Glomerular endothelial cell (primary cell): ENCODE measurements at regions not wholly inside any gene's neighbourhood (a gene's known extent, or its start where the extent isn't known, plus 50 kb on each side); places are given as distances from the start of the nearest gene placed in this dataset.
A peak's percentile ranks its signal among the peaks of the same experiment; 100 is the strongest.
"Not testable (repeated sequence)": the region's sequence is repeated elsewhere in the genome, so short reads cannot be mapped to it uniquely, and the experiment has no call there.

Source experiments
- DNase-seq: peaks from one replicate; pipeline ENCODE4 v3.0.0-alpha.2; 2011; ENCODE audit warnings: low read depth, low spot score; ENCODE audit errors: extremely low read depth

- no peak for DNase-seq
Measured at GRCh38 chr7:4436936-4437335, 245.2 kb upstream of the FOXK1 start.

GRCh38 chr7:4437916-4438315 is 244.2 kb upstream of the FOXK1 start:
- no peak for DNase-seq

GRCh38 chr7:4438723-4439245 is 243.3 kb upstream of the FOXK1 start:
- DNase-seq, result no peak

- DNase-seq, result no peak
Measured at GRCh38 chr7:4439444-4439843, 242.7 kb upstream of the FOXK1 start.

GRCh38 chr7:4444106-4444505 is 238.0 kb upstream of the FOXK1 start:
- DNase-seq, result no peak

- DNase-seq, result no peak
Measured at GRCh38 chr7:4445777-4446176, 236.3 kb upstream of the FOXK1 start.

GRCh38 chr7:4449263-4449662 is 232.8 kb upstream of the FOXK1 start:
- no peak for DNase-seq

- DNase-seq, result no peak
Measured at GRCh38 chr7:4450483-4450882, 231.6 kb upstream of the FOXK1 start.

GRCh38 chr7:4460597-4460996 is 221.5 kb upstream of the FOXK1 start:
- DNase-seq, result no peak

- no peak for DNase-seq
Measured at GRCh38 chr7:4461531-4461930, 220.6 kb upstream of the FOXK1 start.

GRCh38 chr7:4468320-4469102 is 213.6 kb upstream of the FOXK1 start:
- DNase-seq, result no peak

- no peak for DNase-seq
Measured at GRCh38 chr7:4470246-4470645, 211.8 kb upstream of the FOXK1 start.

GRCh38 chr7:4472728-4473127 is 209.4 kb upstream of the FOXK1 start:
- DNase-seq, result no peak

GRCh38 chr7:4479367-4480039 is 202.6 kb upstream of the FOXK1 start:
- peak; percentile 18 for DNase-seq

GRCh38 chr7:4480131-4480530 is 202.0 kb upstream of the FOXK1 start:
- DNase-seq, result not testable (repeated sequence)

- no peak for DNase-seq
Measured at GRCh38 chr7:4483851-4484250, 198.2 kb upstream of the FOXK1 start.

- DNase-seq, result no peak
Measured at GRCh38 chr7:4484545-4484944, 197.6 kb upstream of the FOXK1 start.

- DNase-seq, result no peak
Measured at GRCh38 chr7:4486907-4487306, 195.2 kb upstream of the FOXK1 start.

- DNase-seq, result not testable (repeated sequence)
Measured at GRCh38 chr7:4496911-4497310, 185.2 kb upstream of the FOXK1 start.

GRCh38 chr7:4500812-4501211 is 181.3 kb upstream of the FOXK1 start:
- no peak for DNase-seq

- DNase-seq, result not testable (repeated sequence)
Measured at GRCh38 chr7:4507886-4508285, 174.2 kb upstream of the FOXK1 start.

- no peak for DNase-seq
Measured at GRCh38 chr7:4513450-4513849, 168.6 kb upstream of the FOXK1 start.
